ENCODE measurements at regions not wholly inside any gene's neighbourhood (a gene's known extent, or its start where the extent isn't known, plus 50 kb on each side); places are given as distances from the start of the nearest gene placed in this dataset.

DNA sequence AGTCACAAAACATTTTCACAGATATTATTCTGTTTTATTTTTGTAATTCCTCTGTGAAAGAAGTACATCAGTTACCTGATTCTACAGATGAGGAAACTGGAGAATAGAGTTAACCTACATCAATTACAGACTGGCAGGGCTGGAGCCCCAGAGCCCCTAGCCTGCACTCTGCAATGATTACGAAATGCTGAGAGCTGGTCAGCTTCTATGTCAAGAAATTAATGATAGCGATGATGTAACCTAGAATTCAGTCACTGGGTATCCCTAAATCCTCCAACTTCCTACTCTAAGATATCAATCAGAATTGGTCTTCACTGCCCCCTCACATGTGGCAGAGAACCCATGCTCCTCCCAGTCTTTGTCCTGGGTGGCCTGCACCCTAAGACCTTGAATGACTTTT lies 273.5 kb upstream of the PLET1 start:
- TF ChIP-seq EZH2 (IDR thresholded peaks at IDR 0.05; ENCODE audit: borderline replicate concordance, low read length), result no peak
- TF ChIP-seq, protein P1, sequence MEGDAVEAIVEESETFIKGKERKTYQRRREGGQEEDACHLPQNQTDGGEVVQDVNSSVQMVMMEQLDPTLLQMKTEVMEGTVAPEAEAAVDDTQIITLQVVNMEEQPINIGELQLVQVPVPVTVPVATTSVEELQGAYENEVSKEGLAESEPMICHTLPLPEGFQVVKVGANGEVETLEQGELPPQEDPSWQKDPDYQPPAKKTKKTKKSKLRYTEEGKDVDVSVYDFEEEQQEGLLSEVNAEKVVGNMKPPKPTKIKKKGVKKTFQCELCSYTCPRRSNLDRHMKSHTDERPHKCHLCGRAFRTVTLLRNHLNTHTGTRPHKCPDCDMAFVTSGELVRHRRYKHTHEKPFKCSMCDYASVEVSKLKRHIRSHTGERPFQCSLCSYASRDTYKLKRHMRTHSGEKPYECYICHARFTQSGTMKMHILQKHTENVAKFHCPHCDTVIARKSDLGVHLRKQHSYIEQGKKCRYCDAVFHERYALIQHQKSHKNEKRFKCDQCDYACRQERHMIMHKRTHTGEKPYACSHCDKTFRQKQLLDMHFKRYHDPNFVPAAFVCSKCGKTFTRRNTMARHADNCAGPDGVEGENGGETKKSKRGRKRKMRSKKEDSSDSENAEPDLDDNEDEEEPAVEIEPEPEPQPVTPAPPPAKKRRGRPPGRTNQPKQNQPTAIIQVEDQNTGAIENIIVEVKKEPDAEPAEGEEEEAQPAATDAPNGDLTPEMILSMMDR (conservative IDR thresholded peaks at IDR 0.05 in 1 of 2, IDR thresholded peaks at IDR 0.05 in 1 of 2; ENCODE audit: extremely low read depth in 1 of 2, insufficient read depth in 1 of 2, low read depth in 1 of 2, low read length in 2 of 2), result no peak
